HepG2 (cell line): ENCODE measurements at regions not wholly inside any gene's neighbourhood (a gene's known extent, or its start where the extent isn't known, plus 50 kb on each side); places are given as distances from the start of the nearest gene placed in this dataset.

Experiments
- JUNB ChIP-seq: sonication (generic); formaldehyde crosslinking; IDR thresholded peaks from 2 replicates; pipeline ENCODE4 v1.8.0; 2022; ENCODE audit warnings: missing genetic modification reagents, mild to moderate bottlenecking, borderline replicate concordance
- MAFK ChIP-seq, 2 experiments: IDR thresholded peaks in 1 of 2; conservative IDR thresholded peaks in 1 of 2; 2 replicates each; pipeline ENCODE4 v1.6.1; 2011; ENCODE audit warnings: improper control_type of control experiment in 2 of 2, low read length in 2 of 2
- MEF2D ChIP-seq: sonication (generic); formaldehyde crosslinking; IDR thresholded peaks from 2 replicates; pipeline ENCODE4 v1.5.1; 2020; ENCODE audit warnings: mild to moderate bottlenecking, missing genetic modification reagents
- NR2F6 ChIP-seq, 2 experiments: IDR thresholded peaks; 2 replicates each; pipeline ENCODE4 v1.6.1; 2016; ENCODE audit warnings: antibody characterized with exemption in 1 of 2, mild to moderate bottlenecking in 1 of 2
- PCBP1 ChIP-seq: fragments of 200-400 bp; formaldehyde crosslinking; IDR thresholded peaks from 2 replicates; pipeline ENCODE4 v1.6.1; 2017; ENCODE audit warnings: mild to moderate bottlenecking, low read depth, low read length, borderline replicate concordance
- POLR2A ChIP-seq, 2 experiments: IDR thresholded peaks; 2 replicates each; pipeline ENCODE4 v1.6.1; 2011; ENCODE audit warnings: low read depth in 2 of 2, low read length in 2 of 2, mild to moderate bottlenecking in 1 of 2, moderate library complexity in 1 of 2; ENCODE audit not compliant: insufficient read depth in 1 of 2
- POLR2AphosphoS5 ChIP-seq: IDR thresholded peaks from 2 replicates; pipeline ENCODE4 v1.6.1; 2012; ENCODE audit warnings: low read depth, low read length
- RARA ChIP-seq: IDR thresholded peaks from 2 replicates; pipeline ENCODE4 v1.6.1; 2016; ENCODE audit warnings: missing genetic modification reagents, missing compliant biosample characterization
- RFXAP ChIP-seq: sonication (generic); formaldehyde crosslinking; IDR thresholded peaks from 2 replicates; pipeline ENCODE4 v1.4.0; 2020; ENCODE audit warnings: missing genetic modification reagents, borderline replicate concordance
- RNF2 ChIP-seq: fragments of 450-650 bp; conservative IDR thresholded peaks from 2 replicates; pipeline ENCODE4 v1.6.1; 2016; ENCODE audit warnings: low read depth
- SP5 ChIP-seq: IDR thresholded peaks from 2 replicates; pipeline ENCODE4 v1.6.1; 2016; ENCODE audit warnings: low read depth, borderline replicate concordance
- ZNF777 ChIP-seq: sonication (generic); formaldehyde crosslinking; IDR thresholded peaks from 2 replicates; pipeline ENCODE4 v1.4.0; 2020; ENCODE audit warnings: missing genetic modification reagents
- TF ChIP-seq, protein P1 (sequence below), 2 experiments: IDR thresholded peaks; 2 replicates each; pipeline ENCODE4 v1.6.1; 2011 to 2012; ENCODE audit warnings: low read length in 2 of 2, borderline replicate concordance in 1 of 2, low read depth in 1 of 2, mild to moderate bottlenecking in 1 of 2, moderate library complexity in 1 of 2
- TF ChIP-seq, protein P2 (sequence below): sonication (generic); formaldehyde crosslinking; IDR thresholded peaks from 2 replicates; pipeline ENCODE4 v1.8.1; 2023; ENCODE audit warnings: mild to moderate bottlenecking, missing genetic modification reagents

DNA sequence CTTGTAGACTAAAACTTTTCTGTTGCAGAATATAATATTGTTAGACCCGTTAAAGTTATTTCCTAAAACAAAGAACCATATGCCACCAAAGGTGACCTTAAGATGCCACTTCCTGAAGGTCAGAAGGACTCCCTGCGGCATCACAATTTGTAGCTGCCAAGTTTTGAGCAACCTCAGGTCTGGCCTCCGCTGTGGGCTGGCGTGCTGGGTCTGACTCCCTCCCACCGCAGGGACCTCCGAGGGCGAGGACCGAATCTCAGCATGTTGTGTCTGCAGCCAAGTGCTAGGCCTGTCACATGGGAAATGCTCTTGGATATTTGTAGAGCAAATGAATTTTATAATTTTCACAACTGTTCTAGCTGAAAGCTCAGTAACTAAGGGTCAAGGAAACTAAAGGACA lies 285.9 kb downstream of the NDUFA10 start:
- TF ChIP-seq ZNF777, result no peak
- TF ChIP-seq SP5, result no peak
- TF ChIP-seq NR2F6 (IDR thresholded peaks at IDR 0.05), result no peak
- no peak for TF ChIP-seq NR2F6 (CRISPR knock-in tag; IDR thresholded peaks at IDR 0.05)
- TF ChIP-seq POLR2AphosphoS5, result no peak
- no peak for TF ChIP-seq RARA (CRISPR knock-in tag)
- TF ChIP-seq POLR2A (IDR thresholded peaks at IDR 0.05; ENCODE audit: insufficient read depth in 1 of 2, low read depth in 2 of 2, low read length in 2 of 2), result no peak
- TF ChIP-seq, protein P1, sequence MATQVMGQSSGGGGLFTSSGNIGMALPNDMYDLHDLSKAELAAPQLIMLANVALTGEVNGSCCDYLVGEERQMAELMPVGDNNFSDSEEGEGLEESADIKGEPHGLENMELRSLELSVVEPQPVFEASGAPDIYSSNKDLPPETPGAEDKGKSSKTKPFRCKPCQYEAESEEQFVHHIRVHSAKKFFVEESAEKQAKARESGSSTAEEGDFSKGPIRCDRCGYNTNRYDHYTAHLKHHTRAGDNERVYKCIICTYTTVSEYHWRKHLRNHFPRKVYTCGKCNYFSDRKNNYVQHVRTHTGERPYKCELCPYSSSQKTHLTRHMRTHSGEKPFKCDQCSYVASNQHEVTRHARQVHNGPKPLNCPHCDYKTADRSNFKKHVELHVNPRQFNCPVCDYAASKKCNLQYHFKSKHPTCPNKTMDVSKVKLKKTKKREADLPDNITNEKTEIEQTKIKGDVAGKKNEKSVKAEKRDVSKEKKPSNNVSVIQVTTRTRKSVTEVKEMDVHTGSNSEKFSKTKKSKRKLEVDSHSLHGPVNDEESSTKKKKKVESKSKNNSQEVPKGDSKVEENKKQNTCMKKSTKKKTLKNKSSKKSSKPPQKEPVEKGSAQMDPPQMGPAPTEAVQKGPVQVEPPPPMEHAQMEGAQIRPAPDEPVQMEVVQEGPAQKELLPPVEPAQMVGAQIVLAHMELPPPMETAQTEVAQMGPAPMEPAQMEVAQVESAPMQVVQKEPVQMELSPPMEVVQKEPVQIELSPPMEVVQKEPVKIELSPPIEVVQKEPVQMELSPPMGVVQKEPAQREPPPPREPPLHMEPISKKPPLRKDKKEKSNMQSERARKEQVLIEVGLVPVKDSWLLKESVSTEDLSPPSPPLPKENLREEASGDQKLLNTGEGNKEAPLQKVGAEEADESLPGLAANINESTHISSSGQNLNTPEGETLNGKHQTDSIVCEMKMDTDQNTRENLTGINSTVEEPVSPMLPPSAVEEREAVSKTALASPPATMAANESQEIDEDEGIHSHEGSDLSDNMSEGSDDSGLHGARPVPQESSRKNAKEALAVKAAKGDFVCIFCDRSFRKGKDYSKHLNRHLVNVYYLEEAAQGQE (IDR thresholded peaks at IDR 0.05; ENCODE audit: borderline replicate concordance in 1 of 2, low read depth in 1 of 2, low read length in 2 of 2), result no peak
- no peak for TF ChIP-seq JUNB
- TF ChIP-seq PCBP1, result no peak
- TF ChIP-seq MEF2D (CRISPR knock-in tag), result no peak
- TF ChIP-seq RNF2, result no peak
- TF ChIP-seq, protein P2, sequence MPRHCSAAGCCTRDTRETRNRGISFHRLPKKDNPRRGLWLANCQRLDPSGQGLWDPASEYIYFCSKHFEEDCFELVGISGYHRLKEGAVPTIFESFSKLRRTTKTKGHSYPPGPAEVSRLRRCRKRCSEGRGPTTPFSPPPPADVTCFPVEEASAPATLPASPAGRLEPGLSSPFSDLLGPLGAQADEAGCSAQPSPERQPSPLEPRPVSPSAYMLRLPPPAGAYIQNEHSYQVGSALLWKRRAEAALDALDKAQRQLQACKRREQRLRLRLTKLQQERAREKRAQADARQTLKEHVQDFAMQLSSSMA (CRISPR knock-in tag), result no peak
- no peak for TF ChIP-seq MAFK (conservative IDR thresholded peaks at IDR 0.05 in 1 of 2, IDR thresholded peaks at IDR 0.05 in 1 of 2; ENCODE audit: low read length in 2 of 2)
- TF ChIP-seq RFXAP (CRISPR knock-in tag), result no peak
